GM12872 (cell line): ENCODE measurements at regions not wholly inside any gene's neighbourhood (a gene's known extent, or its start where the extent isn't known, plus 50 kb on each side); places are given as distances from the start of the nearest gene placed in this dataset.

ENCODE experiments used
- CTCF ChIP-seq: IDR thresholded peaks from 3 replicates; pipeline ENCODE4 v1.5.1; 2011; ENCODE audit warnings: low read depth, mild to moderate bottlenecking, low read length, moderate library complexity; ENCODE audit not compliant: insufficient read depth

- no peak for TF ChIP-seq CTCF
Observed at GRCh38 chr14:45939572-45939971, 686.6 kb upstream of the MIS18BP1 start.

- TF ChIP-seq CTCF = no peak
Observed at GRCh38 chr14:45916340-45916953, 663.4 kb upstream of the MIS18BP1 start.

- TF ChIP-seq CTCF = no peak
Observed at GRCh38 chr14:45907782-45908181, 654.8 kb upstream of the MIS18BP1 start.

- TF ChIP-seq CTCF = no peak
Observed at GRCh38 chr14:45906257-45906656, 653.3 kb upstream of the MIS18BP1 start.

- TF ChIP-seq CTCF = no peak
Observed at GRCh38 chr14:45905672-45906071, 652.7 kb upstream of the MIS18BP1 start.

- no peak for TF ChIP-seq CTCF
Observed at GRCh38 chr14:45904314-45904713, 651.3 kb upstream of the MIS18BP1 start.

- TF ChIP-seq CTCF = no peak
Observed at GRCh38 chr14:45902241-45902640, 649.2 kb upstream of the MIS18BP1 start.
